ENCODE measurements at regions not wholly inside any gene's neighbourhood (a gene's known extent, or its start where the extent isn't known, plus 50 kb on each side); places are given as distances from the start of the nearest gene placed in this dataset.

DNA sequence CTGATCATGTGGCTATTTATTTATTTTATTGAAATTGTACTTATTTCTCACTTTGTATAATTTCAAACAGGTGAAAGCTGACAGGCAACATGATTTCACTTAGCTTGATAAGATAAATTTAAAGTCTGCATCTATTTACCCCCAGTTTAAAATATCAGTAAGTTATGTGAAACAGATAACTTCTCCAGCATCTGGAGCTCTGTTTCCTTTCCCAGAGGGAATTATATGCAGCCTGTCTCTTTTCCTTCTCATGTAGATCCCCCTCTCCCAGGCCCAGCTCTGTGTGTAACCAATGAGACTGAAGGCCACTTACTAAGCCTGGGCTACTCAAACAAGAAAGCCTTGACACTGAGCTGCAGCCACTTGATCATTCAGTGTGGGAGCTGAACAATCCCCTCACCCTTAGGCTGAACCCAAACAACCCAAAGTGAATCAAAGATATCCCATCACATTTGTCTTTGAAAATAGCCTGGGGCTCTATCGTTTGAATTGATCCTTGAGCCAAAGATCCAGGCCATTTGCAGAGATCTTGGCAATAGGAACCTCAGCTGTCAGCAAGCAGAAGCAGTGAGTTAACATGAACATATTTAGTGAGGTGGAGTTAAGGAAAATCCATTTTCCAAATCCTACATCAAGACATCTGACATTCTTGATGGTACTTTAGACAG, 383.9 kb downstream of the TGFB2 start:
- no peak for DNase-seq

DNA sequence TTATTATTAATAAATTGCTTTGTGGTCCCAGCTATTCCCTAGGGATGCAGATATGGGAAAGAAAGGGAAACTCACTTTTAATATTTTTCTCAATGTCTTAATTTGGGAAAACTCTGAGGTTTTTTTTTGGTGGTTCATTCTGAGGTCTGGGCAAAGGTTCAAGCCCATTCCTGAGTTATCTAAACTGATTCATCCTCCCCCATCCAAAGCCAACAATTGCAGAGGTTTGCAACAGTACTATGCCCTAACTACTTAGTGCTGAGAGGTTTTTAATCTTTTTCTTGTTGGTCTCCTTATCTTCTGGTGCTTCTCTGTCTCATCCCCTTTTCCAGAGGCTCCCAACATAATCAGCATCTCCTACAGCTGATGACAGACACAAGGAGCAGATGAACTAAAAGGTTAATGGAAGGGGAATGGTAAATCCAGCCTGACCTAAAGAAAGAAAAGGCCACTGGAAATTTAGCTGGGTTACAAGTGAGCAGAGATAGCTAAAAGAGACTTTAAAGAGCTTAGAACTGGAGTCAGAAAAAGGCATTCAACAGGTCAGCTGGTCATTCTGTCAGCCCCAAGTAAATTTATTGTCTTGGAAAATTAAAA, 390.4 kb downstream of the TGFB2 start:
- DNase-seq, result no peak

DNA sequence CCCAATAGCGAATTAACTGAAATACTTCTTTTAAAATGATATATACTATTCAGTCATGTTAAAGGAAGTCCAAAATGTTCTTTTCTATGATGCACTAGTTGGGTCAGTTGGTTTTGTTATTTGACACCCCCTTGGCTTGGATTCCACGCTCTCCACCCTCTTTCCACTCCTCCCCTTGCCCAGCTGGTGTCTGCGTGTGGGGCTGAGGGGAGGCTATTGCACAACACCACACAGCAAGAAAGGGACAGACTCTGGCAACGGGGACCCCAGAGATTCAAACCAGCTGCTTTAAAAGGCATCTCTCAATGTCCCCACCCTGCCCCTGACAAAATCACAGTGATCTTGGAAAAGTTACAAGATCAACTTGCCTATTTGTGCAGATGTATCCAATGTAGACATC, 394.3 kb downstream of the TGFB2 start:
- no peak for DNase-seq

DNA sequence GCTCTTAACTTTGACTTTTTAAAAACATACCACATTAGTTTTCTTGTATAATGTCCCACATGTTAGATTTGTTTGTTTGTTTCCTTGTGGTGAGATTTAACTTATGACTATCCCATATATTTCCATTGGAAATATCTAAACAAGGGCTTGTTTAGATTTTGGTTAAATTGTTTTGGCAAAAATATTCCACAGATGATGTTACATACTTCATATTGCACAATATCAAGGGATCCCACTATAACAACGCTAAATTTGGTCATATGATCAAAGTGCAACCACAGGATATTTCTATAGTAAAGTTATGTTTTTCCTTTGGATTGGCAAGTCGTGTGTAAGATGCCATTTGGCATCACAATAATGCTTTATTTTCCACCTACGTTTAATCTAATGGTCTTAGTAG, 396.7 kb downstream of the TGFB2 start:
- no peak for DNase-seq

DNA sequence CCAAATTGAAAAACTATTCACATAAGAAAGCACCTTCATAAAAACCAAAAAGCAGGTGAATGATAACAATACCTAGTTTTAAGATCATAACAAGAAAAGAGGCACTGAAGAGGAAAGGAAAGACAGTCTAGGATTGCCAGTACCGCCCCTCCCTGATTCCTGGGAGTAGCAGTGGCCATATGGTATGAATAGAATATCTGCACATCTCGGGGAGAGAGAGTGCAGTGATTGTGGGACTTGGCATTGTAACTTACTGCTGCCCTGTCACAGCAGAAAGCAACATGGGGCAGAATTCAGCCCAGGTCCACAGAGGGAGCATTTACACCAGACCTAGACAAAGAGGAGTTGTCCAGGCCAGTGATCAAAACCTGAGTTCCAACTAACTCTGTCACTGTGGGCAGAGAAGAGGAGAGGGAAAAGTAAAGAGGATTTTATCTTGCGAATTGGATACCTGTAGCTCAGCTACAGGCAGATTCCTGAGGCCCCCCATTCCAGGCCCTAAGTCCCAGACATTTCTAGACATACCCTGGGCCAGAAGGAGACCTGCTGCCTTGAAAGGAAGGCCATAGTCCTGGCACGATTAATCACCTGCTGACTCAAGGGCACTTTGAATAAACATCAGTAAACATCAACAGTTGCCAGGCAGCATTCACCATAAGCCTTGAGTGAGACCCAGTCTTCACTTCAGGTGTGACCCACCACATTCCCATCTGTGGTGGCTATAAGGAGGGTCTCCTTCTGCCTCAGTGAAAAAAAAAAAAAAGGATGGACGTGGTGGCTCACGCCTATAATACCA, 397.5 kb downstream of the TGFB2 start:
- DNase-seq, result no peak

DNA sequence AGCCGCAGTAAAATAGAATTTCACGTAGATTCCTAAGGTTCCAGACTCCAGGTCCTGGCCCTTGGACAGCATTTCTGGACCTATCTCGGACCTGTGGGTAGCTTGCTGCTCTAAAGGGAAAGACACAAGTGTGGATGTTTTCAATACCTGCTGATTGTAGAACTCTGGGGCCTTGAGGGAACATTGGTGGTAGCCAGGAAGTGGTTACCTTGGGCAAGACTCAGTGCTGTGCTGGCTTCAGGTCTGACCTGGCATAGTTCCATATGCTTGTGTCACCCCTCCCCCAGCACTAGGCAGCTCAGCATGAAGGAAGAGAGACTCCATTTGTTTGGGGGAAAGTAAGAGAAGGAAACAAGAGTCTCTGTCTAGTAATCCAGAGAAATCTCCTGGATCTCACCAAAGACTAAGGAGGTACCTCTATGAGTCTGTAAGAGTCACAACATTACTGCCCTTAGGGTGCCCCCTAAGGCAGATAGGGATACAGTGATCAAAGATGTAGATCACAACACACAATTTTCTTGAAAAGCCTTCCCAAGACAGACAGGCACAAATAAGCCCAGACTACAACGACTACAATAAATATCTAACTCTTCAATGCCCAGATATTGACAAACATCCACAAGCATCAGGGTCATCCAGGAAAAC, 398.8 kb downstream of the TGFB2 start:
- DNase-seq, result no peak

DNA sequence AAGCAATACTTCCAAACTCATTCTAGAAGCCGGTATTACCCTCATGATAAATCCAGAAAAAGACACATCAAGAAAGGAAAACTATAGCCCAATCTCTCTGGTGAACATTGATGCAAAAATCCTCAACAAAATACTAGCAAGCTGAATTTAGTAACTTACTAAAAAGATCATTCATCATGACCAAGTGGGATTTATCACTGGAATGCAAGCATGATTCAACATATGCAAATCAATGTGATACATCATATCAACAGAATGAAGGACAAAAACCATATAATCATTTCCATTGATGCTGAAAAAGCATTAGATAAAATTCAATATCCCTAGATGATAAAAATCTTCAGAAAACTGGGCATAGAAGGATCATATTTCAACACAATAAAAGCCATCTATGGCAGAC, 402.9 kb downstream of the TGFB2 start:
- no peak for DNase-seq

DNA sequence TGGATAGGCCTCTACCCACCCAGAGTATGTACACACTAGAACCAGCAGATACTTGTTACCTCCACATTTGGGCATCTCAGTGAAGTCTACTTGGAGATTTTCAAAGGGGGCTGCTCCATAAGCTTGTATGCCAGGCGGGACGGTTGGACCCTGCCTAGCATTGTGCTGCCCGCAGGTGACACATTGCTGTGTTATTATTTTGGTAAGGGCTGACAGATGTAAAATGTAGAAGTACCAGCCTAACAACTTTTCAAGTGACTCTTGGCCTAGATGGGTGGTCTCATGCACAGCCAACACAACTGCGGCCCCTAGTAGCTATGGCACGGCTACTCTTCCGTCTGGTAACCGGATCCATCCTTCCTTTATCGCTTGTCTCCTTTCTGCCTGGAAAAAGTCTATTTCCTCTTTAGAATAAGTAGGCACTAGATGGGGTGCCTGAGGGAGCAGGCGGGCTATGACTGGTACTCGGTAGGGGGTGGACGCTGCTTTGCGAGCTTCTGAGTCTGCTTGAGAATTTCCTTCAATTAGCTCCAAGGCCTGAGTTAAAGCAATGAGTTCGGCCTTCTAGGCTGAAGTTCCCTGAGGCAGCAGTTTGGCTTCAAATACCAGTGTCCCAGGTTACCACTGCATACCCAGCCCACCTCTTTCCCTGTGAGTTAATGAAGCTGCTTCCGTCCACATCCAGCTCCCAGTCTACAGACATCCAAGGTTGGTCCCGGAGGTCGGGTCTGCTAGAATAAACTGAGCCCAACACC, 405.3 kb downstream of the TGFB2 start:
- DNase-seq, result no peak

DNA sequence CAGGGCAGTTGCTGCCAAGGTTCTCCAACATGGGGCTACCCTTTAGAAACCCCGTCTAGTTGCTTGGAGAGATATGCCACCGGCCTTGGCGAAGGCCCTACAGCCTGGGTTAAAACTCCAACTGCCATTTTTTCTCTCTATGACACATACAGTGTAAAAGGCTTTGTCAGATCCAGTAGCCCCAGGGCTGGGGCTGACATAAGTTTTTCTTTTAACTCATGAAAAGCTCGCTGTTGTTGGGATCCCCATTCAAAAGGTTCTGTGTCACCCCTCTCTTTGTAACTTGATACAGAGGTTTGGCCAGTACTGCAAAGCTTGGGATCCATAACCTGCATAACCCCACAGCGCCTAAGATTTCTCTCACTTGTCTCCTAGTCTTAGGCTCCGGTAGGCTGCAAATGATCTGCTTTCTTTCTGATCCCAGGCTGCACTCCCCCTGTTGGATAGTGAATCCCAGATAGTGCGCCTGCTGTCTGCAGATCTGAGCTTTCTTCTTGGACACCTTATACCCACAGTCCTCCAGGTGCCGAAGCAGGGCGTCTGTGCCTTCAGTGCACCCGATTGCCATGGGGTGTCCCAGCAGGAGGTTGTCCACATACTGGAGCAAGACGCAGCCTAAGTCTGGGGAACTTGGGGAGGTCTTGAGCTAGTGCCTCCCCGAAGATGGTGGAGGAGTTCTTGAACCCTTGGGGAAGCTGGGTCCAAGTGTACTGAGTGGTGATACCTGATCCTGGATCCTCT, 406.2 kb downstream of the TGFB2 start:
- DNase-seq, result no peak

DNA sequence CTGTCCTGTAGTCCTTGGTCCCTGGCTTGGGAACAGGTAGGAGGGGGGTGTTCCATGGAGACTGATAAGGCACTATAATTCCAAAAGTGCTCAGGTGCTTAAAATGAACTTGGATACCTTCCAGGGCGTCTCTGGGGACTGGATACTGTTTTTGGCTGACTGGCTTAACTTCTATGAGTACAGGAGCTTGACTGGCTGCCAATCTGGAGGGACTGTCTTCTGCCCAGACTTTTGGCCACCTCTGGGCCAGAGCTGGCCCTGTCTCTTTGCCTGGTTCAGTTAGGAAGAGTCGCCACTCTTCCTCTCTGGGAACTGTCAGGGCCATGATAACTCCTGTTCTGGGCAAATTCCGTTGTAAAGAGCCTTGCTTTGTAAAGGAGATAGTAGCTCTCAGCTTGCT, 407.0 kb downstream of the TGFB2 start:
- no peak for DNase-seq

DNA sequence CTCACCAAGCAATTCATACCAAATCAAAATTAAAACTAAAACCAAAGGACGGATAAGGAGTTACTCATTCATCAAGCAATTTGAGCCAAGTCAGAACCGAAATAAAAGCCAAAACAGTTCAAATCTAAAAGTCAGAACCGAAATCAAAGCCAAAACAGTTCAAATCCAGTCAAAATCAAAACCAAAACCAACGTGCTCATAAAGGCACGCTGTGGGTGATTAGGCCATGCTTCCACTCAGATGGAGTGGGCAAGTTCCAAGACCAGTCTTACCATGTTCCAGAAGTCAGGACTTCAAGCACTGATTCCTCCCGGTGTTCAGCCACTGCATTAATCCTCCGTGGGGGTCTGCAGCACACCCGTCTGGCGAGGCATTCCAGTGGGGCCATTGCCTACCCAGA, 409.3 kb downstream of the TGFB2 start:
- DNase-seq, result no peak

DNA sequence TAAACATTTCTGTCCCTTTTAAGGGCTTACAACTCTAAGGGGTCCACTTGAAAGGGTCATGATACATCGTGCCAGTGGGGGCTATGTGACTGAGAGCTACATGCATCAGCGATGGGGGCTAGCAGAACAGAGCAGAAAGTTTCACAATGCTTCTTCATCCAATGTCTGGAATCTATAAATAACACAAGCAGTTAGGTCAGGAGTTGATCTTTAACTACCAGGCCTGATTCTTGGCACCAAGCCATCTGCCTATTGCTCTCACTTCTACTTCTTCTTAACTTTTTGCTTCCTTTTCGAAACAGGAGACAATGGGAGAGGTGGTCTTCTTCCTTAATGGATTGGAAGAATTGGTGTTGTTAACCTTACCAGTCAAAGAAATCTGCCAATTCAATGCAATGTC, 410.0 kb downstream of the TGFB2 start:
- DNase-seq, result no peak

DNA sequence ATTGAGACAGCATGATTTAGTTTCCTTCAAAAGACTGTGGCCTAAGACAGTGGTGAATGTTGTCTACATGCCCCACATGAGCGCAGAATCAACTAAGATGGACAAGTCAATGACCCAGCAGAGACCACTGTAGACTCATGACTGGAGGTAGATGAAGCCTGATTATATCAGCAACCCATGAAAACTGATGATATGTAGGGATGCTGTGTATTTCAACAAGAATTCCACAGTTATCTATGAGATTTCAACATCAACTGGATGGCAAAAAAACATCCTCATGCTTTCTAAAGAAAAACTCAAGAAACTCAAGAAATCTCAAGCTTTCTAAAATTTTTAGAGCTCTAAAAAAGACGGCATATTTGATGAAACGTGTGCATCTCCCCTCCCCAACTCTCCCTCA, 413.9 kb upstream of the LYPLAL1 start:
- no peak for DNase-seq

DNA sequence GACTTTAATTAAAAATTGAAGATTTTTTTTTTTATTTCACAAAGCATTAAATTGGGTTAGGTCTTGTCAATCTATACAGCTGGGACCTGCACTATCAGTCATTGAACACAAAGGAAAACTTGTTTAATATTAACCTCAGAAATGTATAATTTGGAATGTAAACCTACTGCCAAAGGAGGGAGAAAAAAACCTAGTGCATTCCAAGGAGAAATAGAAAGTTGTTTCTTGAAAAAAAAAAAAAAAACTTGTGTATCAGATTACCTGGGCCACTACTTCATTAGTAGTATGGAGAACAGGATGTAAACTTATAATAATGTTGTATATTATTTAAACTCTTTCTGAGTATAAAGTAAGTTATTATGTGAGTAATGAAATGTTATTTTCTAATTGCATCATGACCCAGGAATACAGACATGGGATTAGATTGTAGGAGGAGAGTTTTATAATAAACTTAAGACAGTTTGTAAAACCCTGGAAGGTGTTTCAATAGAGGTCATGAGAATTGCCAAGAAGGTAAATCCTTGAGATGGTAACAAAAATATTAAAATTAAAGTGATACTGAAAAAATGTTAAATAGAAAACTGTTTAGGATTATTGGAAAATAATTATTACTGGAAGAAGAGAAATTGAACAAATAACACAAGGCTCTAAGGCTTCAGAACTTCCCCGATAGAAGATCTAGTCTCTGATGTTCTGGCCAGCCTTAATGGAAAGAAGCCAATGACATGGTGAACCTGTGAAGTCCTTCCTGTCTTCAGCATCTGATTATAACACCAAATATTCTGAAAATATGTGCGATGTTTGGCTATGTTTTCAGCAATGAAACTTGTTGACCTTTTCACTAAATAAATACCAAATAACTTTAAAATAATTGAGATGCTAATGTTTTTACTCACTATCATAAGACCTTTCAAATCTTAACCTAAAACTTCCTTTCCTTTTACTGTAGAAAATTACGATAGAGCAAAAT, 412.8 kb upstream of the LYPLAL1 start:
- DNase-seq, result no peak

DNA sequence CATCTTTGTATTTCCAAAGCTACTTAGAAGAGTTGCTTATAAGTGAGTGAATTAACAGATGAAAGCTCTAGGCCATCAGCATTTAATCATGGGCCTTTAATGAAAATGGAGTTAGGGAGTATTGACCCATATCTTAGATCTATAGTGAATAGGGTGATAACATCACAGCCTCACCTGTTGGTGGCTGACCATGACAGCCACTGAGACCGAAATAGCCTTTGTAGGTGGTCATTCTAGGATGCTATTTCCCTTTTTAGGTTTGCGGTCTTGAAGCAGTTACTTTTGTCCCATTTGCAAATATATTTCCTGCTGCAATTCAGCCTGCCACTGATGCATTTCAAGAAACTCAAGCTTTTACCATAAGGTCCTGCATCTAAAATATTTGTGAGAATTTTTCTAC, 410.1 kb upstream of the LYPLAL1 start:
- DNase-seq, result no peak

DNA sequence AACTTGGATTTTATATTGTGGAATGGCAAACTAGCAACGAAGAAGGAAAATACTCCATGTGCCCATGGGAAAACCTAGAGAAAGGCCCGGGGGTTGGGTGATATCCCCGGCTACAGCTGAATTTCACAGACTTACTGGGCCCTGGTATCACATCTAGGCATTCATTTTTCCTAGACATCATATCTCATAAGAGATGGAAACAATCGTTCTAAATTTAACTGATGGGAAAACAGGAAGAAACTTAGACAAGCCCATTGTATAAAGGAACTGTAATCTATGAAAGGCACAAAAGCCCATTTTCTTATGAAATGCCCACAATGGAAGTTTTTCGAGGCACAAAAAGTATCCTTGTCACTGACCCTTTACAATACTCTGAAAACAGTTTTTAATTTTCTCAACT, 407.9 kb upstream of the LYPLAL1 start:
- DNase-seq, result no peak

DNA sequence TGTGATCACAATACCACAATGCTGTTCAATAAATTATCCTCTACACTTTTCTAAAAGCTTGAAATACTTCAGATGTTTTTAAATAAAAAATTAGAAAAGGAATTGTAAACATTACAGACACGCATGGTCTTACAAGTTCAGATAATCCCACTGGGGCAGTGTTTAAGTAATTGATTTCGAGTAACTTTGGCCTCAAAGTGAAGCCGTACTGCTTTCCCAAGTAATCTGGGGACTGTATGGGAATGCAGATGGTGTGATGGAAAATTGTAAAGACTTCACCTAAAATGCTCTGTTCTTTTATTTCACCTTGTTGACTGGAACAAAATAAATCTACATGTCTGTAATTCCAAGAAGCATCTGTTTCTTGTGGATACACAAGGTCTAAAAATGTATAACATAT, 401.7 kb upstream of the LYPLAL1 start:
- no peak for DNase-seq

DNA sequence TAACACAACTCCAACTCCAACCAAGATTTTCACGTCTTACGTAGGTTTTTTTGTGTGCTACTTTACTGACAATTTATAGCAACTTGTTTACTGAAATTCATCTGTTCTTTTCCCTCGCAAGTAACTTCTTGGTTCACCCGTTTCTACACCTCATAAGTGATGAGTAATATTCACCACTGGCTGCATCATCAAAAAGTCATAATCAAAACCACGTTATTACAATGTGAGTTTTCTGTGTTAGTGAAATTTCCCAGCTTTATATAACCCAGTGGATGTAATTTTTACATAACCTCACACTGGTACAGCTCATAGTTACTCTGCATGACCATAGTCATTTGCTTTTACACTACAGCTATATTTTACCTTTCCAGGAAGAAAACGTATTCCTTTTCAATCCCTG, 401.1 kb upstream of the LYPLAL1 start:
- no peak for DNase-seq

DNA sequence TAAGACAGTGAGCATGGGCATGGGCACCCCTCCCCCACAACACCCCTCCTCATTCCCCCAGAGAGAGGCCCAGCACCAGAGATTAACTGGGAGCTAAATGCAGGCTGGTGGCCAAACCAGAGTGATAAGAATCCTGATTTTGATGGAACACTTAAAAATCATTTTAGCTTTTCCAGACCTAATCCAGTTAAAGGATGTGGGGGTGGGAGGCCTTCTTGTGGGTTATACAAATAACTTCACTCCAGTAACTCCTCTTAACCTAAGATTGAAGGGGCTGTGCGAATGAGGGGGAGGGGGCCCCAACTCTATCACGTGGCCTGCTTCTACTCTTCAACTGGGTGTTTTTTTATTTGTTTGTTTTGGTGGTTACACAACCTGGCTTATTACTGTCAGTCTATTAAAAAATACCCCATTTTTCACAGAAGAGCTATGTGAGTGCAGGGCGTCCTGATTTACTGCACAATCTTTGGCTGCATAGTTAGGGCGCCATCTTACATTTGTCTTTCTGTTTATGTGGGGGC, 398.1 kb upstream of the LYPLAL1 start:
- no peak for DNase-seq

DNA sequence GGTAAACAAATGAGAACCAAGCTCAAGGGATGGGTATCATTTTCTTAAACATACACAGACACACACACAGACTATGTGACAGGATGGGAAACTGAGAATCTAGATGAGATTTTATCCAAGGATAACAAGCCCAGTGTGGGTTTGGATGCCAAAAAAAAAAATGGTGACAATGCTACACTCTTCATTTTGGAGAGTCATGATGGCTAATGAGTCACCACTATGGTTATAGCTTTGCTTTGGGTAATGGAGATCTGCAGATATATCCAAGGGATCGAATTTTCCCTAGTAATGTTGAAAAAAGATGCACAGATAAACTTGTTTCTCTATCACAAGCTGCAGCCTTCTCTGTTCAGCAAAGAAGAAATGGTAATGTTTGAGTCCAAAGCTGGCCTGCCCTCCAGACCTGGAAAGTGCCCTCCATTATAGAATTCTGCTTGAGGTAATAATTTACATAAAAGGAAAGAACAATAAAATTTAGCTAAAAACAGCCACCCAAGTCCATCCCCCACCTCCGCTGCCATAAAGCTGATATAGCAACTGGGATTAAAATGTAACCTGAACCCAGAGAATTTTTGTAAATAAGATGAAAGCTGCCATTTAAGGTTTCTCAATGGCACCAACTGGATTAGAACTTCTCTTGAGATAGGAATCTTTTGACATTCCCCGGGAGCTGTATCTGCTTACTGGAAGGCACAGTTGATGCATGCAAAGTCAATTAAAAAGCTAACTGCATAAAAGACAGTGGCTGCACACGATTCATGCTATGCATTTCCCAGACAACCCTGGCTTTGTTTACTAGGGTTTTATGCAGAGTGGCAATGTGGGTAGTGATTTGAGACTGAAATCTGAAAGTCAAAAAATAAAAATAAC, 395.2 kb upstream of the LYPLAL1 start:
- DNase-seq, result no peak
